ENCODE measurements at regions not wholly inside any gene's neighbourhood (a gene's known extent, or its start where the extent isn't known, plus 50 kb on each side); places are given as distances from the start of the nearest gene placed in this dataset.

DNA sequence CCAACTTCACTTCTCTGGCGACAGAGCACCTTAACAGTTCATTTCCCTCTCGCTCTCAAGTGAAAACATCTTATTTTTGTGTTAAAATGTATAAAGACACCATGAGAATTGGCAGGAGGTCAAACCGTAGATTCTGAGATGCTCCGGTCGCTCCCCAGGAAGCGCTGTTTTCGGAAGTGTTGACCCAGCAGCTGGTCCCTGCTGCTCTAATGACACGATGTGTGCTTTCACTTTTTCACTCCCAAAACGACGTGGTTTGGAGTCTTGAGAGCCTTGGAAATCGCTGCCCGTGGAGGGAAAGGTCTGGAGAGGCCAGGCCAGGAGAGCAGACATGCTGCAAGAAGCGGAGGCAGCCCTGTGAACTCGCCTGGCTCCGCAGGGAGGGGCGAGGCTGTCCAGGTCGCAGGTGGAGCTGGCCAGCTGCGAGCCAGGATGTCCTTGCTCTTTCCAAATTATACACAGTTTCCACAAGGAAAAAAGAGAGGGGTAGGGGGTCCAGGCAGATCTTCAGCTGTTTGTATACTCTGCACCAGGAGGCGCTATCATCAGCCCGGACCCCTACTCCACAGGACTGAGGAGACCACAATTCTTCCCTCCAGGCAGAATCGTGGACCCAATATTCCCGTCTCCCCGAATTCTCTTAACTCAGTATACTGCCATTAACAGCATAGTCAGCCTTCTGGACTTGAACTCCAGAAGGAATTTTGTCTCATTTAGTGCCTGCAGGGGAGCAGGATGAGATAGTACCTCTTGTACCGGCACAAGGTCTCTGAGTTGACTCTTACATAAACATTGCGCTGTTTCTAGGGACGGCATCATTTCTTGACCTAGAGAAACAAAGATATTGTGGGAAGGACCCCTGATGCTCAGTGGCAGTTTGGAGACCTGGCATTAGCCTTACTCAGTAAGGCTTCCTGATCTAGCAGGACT lies 248.6 kb upstream of the ANKRD55 start:
- CTCF ChIA-PET, result interaction anchor here (0.9 to 1.0 kb wide), 2 partner anchors 343 to 388 kb away, joined by 3 read pairs; no protein-coding TSS in a partner anchor
- POLR2A ChIA-PET, result interaction anchor here (1.0 to 3.7 kb wide), 8 partner anchors 9 to 356 kb away, joined by 3 to 27 read pairs (median 6); partner anchors contain the start of gene MAP3K1

DNA sequence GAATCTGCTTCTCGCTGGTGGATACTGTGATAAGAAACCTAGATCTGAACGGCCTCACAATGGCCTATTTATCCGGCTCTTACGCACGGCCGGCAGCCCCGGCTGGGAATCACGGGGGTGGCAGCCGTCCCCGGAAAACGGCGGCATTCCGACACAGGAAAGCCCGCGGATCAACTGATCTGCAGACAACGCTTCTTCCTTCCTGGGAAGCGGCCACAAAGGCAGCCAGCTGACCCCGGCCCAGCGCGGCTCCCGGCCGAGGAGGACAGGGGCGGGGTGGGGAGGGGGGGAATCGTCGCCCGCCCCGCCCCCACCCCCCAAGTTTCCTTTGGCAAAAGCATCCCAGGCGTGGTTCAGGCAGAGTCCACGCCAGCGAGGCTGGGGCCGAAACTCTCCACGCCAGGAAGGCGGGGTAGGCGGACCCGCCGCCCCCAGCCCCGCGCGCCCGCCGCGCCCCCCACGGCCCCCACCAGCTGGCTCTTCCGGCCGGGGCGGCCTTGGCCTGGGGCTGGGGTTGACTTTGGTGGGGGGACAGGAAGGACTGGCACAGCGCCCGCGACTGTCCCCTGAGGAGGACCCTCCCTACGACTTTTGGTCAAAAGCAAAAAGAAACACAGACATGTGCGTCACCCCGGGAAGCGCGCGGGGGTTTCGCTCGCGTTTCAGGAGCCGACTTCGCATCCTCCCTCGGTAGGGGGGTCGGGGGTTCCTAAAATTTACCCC lies 247.7 kb upstream of the ANKRD55 start:
- TF ChIP-seq, protein P1, sequence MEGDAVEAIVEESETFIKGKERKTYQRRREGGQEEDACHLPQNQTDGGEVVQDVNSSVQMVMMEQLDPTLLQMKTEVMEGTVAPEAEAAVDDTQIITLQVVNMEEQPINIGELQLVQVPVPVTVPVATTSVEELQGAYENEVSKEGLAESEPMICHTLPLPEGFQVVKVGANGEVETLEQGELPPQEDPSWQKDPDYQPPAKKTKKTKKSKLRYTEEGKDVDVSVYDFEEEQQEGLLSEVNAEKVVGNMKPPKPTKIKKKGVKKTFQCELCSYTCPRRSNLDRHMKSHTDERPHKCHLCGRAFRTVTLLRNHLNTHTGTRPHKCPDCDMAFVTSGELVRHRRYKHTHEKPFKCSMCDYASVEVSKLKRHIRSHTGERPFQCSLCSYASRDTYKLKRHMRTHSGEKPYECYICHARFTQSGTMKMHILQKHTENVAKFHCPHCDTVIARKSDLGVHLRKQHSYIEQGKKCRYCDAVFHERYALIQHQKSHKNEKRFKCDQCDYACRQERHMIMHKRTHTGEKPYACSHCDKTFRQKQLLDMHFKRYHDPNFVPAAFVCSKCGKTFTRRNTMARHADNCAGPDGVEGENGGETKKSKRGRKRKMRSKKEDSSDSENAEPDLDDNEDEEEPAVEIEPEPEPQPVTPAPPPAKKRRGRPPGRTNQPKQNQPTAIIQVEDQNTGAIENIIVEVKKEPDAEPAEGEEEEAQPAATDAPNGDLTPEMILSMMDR (IDR thresholded peaks at IDR 0.05), result no peak
- Histone ChIP-seq H3K36me3 (ENCODE audit: insufficient read depth, low read length) (no peaks in the 10 kb centered on the region), H3K9me3 (ENCODE audit: control insufficient read depth in 1 of 2, insufficient read depth in 1 of 2, low read length in 2 of 2) (no peaks in the 10 kb centered on the region), H3K4me3 (ENCODE audit: low read length) (peak overlapping the region; percentile 69), H3K27me3 (ENCODE audit: control insufficient read depth in 1 of 2, insufficient read depth in 2 of 2, low read length in 2 of 2) (no peaks in the 10 kb centered on the region), H3K27ac (ENCODE audit: low read depth in 1 of 2, low read length in 2 of 2) (peak overlapping the region; percentile 80), H3K4me1 (ENCODE audit: insufficient read depth, low read length) (peaks cover 56% of the 10 kb centered on the region)
- H3K4me3 Mint-ChIP-seq, result peak overlapping the region; percentile 94
- no peaks in the 10 kb centered on the region for H3K9me3 Mint-ChIP-seq
- intact Hi-C loops (cut with DNase I, micrococcal nuclease), result loop anchor here (2.0 to 5.0 kb wide), 4 partner anchors 158 to 356 kb away; partner anchors contain the start of gene MAP3K1 (in 1 of the 2)
- POLR2A ChIA-PET, result interaction anchor here (0.5 to 3.7 kb wide), 28 partner anchors 9 to 742 kb away, joined by 3 to 27 read pairs (median 4); partner anchors contain the start of gene MAP3K1
- peak overlapping the region; percentile 89 for H3K27ac Mint-ChIP-seq
- DNase-seq (peak in 13 of 14 experiments; percentile 11 to 67 (median 42)), ATAC-seq (ENCODE audit: poor library complexity) (peak; percentile 16)
- CTCF ChIA-PET, result interaction anchor here (0.9 to 1.0 kb wide), 3 partner anchors 29 to 353 kb away, joined by 3 read pairs; no protein-coding TSS in a partner anchor
- no peaks in the 10 kb centered on the region for H3K36me3 Mint-ChIP-seq (ENCODE audit: low read depth)
- no peaks in the 10 kb centered on the region for H3K27me3 Mint-ChIP-seq
- peaks cover 57% of the 10 kb centered on the region for H3K4me1 Mint-ChIP-seq (ENCODE audit: low read depth)

More for the DNA sequence above, 248.6 kb upstream of the ANKRD55 start:
- Mint-ChIP-seq H3K27ac (peak overlapping the region; percentile 89), H3K4me1 (ENCODE audit: low read depth) (peaks cover 49% of the 10 kb centered on the region), H3K36me3 (ENCODE audit: low read depth) (no peaks in the 10 kb centered on the region), H3K4me3 (peak overlapping the region; percentile 94), H3K9me3 (no peaks in the 10 kb centered on the region), H3K27me3 (no peaks in the 10 kb centered on the region)
- Histone ChIP-seq H3K27me3 (ENCODE audit: control insufficient read depth in 1 of 2, insufficient read depth in 2 of 2, low read length in 2 of 2) (no peaks in the 10 kb centered on the region), H3K4me3 (ENCODE audit: low read length) (peak overlapping the region; percentile 69), H3K4me1 (ENCODE audit: insufficient read depth, low read length) (peaks cover 52% of the 10 kb centered on the region), H3K36me3 (ENCODE audit: insufficient read depth, low read length) (no peaks in the 10 kb centered on the region), H3K27ac (ENCODE audit: low read depth in 1 of 2, low read length in 2 of 2) (peak overlapping the region; percentile 80), H3K9me3 (ENCODE audit: control insufficient read depth in 1 of 2, insufficient read depth in 1 of 2, low read length in 2 of 2) (no peaks in the 10 kb centered on the region)
- ATAC-seq (ENCODE audit: poor library complexity) (no peak), DNase-seq (peak in 9 of 14 experiments; percentile 8 to 58 (median 31))
- intact Hi-C loops (cut with DNase I, micrococcal nuclease), result loop anchor here (2.0 to 5.0 kb wide), 4 partner anchors 157 to 356 kb away; partner anchors contain the start of gene MAP3K1 (in 1 of the 2)
- TF ChIP-seq, protein P1 (IDR thresholded peaks at IDR 0.05), result peak; percentile 46

Measured in CD4-positive, alpha-beta T cell (primary cell).